ENCODE measurements at regions not wholly inside any gene's neighbourhood (a gene's known extent, or its start where the extent isn't known, plus 50 kb on each side); places are given as distances from the start of the nearest gene placed in this dataset.

- Histone ChIP-seq H4K20me1 (replicated peaks; ENCODE audit: control insufficient read depth, extremely low read depth, insufficient read depth, low read length) (no peaks in the 10 kb centered on the region), H3K27ac (ENCODE audit: insufficient read depth, low read depth, low read length) (no peak overlapping the region), H3K79me2 (ENCODE audit: control insufficient read depth, insufficient read depth, low read length) (no peaks in the 10 kb centered on the region), H3K36me3 (ENCODE audit: control insufficient read depth in 2 of 2, extremely low read depth in 1 of 2, insufficient read depth in 2 of 2, low read length in 2 of 2) (no peaks in the 10 kb centered on the region), H3K27me3 (ENCODE audit: control insufficient read depth in 2 of 2, insufficient read depth in 2 of 2, low read length in 2 of 2) (no peaks in the 10 kb centered on the region), H3K4me3 (replicated peaks in 1 of 3; ENCODE audit: insufficient read depth in 1 of 3, low read depth in 1 of 3, low read length in 3 of 3) (no peak overlapping the region), H3K4me1 (ENCODE audit: control insufficient read depth, extremely low read depth, insufficient read depth, low read length) (no peaks in the 10 kb centered on the region), H2AFZ (ENCODE audit: low read depth, low read length) (no peak overlapping the region), H3K9ac (replicated peaks; ENCODE audit: extremely low read depth, insufficient read depth, low read length) (no peak overlapping the region), H3K9me3 (replicated peaks; ENCODE audit: control insufficient read depth, insufficient read depth, low read length) (no peaks in the 10 kb centered on the region), H3K9me1 (replicated peaks; ENCODE audit: control insufficient read depth, extremely low read depth, insufficient read depth, low read length) (no peaks in the 10 kb centered on the region), H3K4me2 (ENCODE audit: insufficient read depth, low read length) (no peak overlapping the region)
- intact Hi-C loops (cut with micrococcal nuclease) (no loop called here), dilution Hi-C loops (cut with MboI; ENCODE audit: extremely low pct_ligation_motif_present, low sequenced_read_pairs) (no loop called here)
- TF ChIP-seq MAX (IDR thresholded peaks at IDR 0.05; ENCODE audit: insufficient read depth, insufficient read length) (no peak), POLR2A (IDR thresholded peaks at IDR 0.05; ENCODE audit: low read depth, low read length) (no peak), JUN (IDR thresholded peaks at IDR 0.05; ENCODE audit: borderline replicate concordance, insufficient read depth, insufficient read length, low read depth) (no peak), FOS (IDR thresholded peaks at IDR 0.05; ENCODE audit: borderline replicate concordance, insufficient read depth, low read length) (no peak)
- FAIRE-seq (no peak), DNase-seq (ENCODE audit: low read depth, low spot score) (no peak)
- ChIA-PET CTCF (no interaction called here), POLR2A (no interaction called here)
- no TSS peak for BruUV-seq (replicated peaks)
These were observed 590.2 kb upstream of the UBE2E2 start for GRCh38 chr3:22612927-22613326.

DNA sequence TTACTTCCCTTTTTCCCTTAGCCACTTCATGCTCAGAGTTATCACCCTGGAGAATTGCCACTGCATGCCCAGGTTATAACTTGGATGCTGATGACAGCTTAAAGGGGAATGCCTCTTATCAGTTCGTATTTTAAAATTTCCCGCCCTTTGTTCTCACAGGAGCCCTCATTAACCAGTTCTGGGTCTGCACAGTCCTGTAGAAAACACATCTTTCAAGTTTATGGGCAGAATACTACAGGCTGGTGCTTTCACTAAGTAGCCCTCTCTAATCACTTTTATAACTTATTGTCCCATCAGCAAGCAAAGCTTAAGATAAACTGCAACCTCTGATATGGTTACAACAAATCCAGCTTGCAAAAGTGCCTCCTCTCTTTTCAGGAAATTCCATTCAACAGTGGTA, 587.3 kb upstream of the UBE2E2 start:
- ChIA-PET CTCF (no interaction called here), POLR2A (no interaction called here)
- no peaks in the 10 kb centered on the region for H3K79me2 ChIP-seq (ENCODE audit: control insufficient read depth, insufficient read depth, low read length)
- FAIRE-seq: no peak
- no peak overlapping the region for H3K4me2 ChIP-seq (ENCODE audit: insufficient read depth, low read length)
- TF ChIP-seq EZH2 (IDR thresholded peaks at IDR 0.05; ENCODE audit: borderline replicate concordance, low read depth, low read length, severe bottlenecking) (no peak), POLR2AphosphoS5 (IDR thresholded peaks at IDR 0.05; ENCODE audit: insufficient read depth, low read depth, low read length) (no peak), POLR2A (IDR thresholded peaks at IDR 0.05; ENCODE audit: low read depth, low read length) (no peak), FOS (IDR thresholded peaks at IDR 0.05; ENCODE audit: borderline replicate concordance, insufficient read depth, low read length) (no peak), JUN (IDR thresholded peaks at IDR 0.05; ENCODE audit: borderline replicate concordance, insufficient read depth, insufficient read length, low read depth) (no peak), GATA2 (IDR thresholded peaks at IDR 0.05; ENCODE audit: insufficient read depth, insufficient read length, low read depth, low read length) (no peak), MAX (IDR thresholded peaks at IDR 0.05; ENCODE audit: insufficient read depth, insufficient read length) (no peak), MYC (IDR thresholded peaks at IDR 0.05; ENCODE audit: low read depth, low read length) (no peak)
- TF ChIP-seq, protein P1, sequence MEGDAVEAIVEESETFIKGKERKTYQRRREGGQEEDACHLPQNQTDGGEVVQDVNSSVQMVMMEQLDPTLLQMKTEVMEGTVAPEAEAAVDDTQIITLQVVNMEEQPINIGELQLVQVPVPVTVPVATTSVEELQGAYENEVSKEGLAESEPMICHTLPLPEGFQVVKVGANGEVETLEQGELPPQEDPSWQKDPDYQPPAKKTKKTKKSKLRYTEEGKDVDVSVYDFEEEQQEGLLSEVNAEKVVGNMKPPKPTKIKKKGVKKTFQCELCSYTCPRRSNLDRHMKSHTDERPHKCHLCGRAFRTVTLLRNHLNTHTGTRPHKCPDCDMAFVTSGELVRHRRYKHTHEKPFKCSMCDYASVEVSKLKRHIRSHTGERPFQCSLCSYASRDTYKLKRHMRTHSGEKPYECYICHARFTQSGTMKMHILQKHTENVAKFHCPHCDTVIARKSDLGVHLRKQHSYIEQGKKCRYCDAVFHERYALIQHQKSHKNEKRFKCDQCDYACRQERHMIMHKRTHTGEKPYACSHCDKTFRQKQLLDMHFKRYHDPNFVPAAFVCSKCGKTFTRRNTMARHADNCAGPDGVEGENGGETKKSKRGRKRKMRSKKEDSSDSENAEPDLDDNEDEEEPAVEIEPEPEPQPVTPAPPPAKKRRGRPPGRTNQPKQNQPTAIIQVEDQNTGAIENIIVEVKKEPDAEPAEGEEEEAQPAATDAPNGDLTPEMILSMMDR (IDR thresholded peaks at IDR 0.05; ENCODE audit: extremely low read depth in 1 of 2, insufficient read depth in 1 of 2, low read depth in 1 of 2, low read length in 2 of 2): no peak
- no peak overlapping the region for H3K9ac ChIP-seq (replicated peaks; ENCODE audit: extremely low read depth, insufficient read depth, low read length)
- H3K9me3 ChIP-seq (replicated peaks; ENCODE audit: control insufficient read depth, insufficient read depth, low read length): no peaks in the 10 kb centered on the region
- H3K4me3 ChIP-seq (replicated peaks in 1 of 3; ENCODE audit: insufficient read depth in 1 of 3, low read depth in 1 of 3, low read length in 3 of 3): no peak overlapping the region
- no peak overlapping the region for H3K27ac ChIP-seq (ENCODE audit: insufficient read depth, low read depth, low read length)
- no peaks in the 10 kb centered on the region for H3K4me1 ChIP-seq (ENCODE audit: control insufficient read depth, extremely low read depth, insufficient read depth, low read length)
- no TSS peak for BruUV-seq (replicated peaks)
- H3K27me3 ChIP-seq (ENCODE audit: control insufficient read depth in 2 of 2, insufficient read depth in 2 of 2, low read length in 2 of 2): no peaks in the 10 kb centered on the region
- DNase-seq (ENCODE audit: low read depth, low spot score): no peak
- no peaks in the 10 kb centered on the region for H4K20me1 ChIP-seq (replicated peaks; ENCODE audit: control insufficient read depth, extremely low read depth, insufficient read depth, low read length)
- H3K36me3 ChIP-seq (ENCODE audit: control insufficient read depth in 2 of 2, extremely low read depth in 1 of 2, insufficient read depth in 2 of 2, low read length in 2 of 2): no peaks in the 10 kb centered on the region
- dilution Hi-C loops (cut with MboI; ENCODE audit: extremely low pct_ligation_motif_present, low sequenced_read_pairs) (no loop called here), intact Hi-C loops (cut with micrococcal nuclease) (no loop called here)
- no peak overlapping the region for H2AFZ ChIP-seq (ENCODE audit: low read depth, low read length)
- no peaks in the 10 kb centered on the region for H3K9me1 ChIP-seq (replicated peaks; ENCODE audit: control insufficient read depth, extremely low read depth, insufficient read depth, low read length)

Data from endothelial cell of umbilical vein (primary cell).